ENCODE measurements at regions not wholly inside any gene's neighbourhood (a gene's known extent, or its start where the extent isn't known, plus 50 kb on each side); places are given as distances from the start of the nearest gene placed in this dataset.

GRCh38 chr2:183996825-183997793 is 601.2 kb upstream of the ZNF804A start:
- dilution Hi-C loops (cut with MboI; ENCODE audit: extremely low pct_ligation_motif_present, low sequenced_read_pairs) (no loop called here), intact Hi-C loops (cut with micrococcal nuclease) (no loop called here)
- H3K9ac ChIP-seq (replicated peaks; ENCODE audit: extremely low read depth, insufficient read depth, low read length): no peak overlapping the region
- POLR2A ChIA-PET: no interaction called here
- H3K27me3 ChIP-seq (ENCODE audit: control insufficient read depth in 2 of 2, insufficient read depth in 2 of 2, low read length in 2 of 2): no peaks in the 10 kb centered on the region
- no TSS peak for BruUV-seq (replicated peaks)
- H3K4me1 ChIP-seq (ENCODE audit: control insufficient read depth, extremely low read depth, insufficient read depth, low read length): no peaks in the 10 kb centered on the region
- H3K79me2 ChIP-seq (ENCODE audit: control insufficient read depth, insufficient read depth, low read length): no peaks in the 10 kb centered on the region
- no peak overlapping the region for H2AFZ ChIP-seq (ENCODE audit: low read depth, low read length)
- DNase-seq (ENCODE audit: low read depth, low spot score) (no peak), FAIRE-seq (no peak)
- peaks cover 4% of the 10 kb centered on the region for H3K9me3 ChIP-seq (replicated peaks; ENCODE audit: control insufficient read depth, insufficient read depth, low read length)
- H3K4me3 ChIP-seq (replicated peaks in 1 of 3; ENCODE audit: insufficient read depth in 1 of 3, low read depth in 1 of 3, low read length in 3 of 3): no peak overlapping the region
- H3K4me2 ChIP-seq (ENCODE audit: insufficient read depth, low read length): no peak overlapping the region
- TF ChIP-seq EZH2 (IDR thresholded peaks at IDR 0.05; ENCODE audit: borderline replicate concordance, low read depth, low read length, severe bottlenecking): no peak
- no peak for TF ChIP-seq JUN (IDR thresholded peaks at IDR 0.05; ENCODE audit: borderline replicate concordance, insufficient read depth, insufficient read length, low read depth)
- TF ChIP-seq GATA2 (IDR thresholded peaks at IDR 0.05; ENCODE audit: insufficient read depth, insufficient read length, low read depth, low read length): no peak
- TF ChIP-seq POLR2AphosphoS5 (IDR thresholded peaks at IDR 0.05; ENCODE audit: insufficient read depth, low read depth, low read length): no peak
- TF ChIP-seq, protein P1, sequence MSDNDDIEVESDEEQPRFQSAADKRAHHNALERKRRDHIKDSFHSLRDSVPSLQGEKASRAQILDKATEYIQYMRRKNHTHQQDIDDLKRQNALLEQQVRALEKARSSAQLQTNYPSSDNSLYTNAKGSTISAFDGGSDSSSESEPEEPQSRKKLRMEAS (IDR thresholded peaks at IDR 0.05; ENCODE audit: insufficient read depth, insufficient read length): no peak
- no peak for TF ChIP-seq POLR2A (IDR thresholded peaks at IDR 0.05; ENCODE audit: low read depth, low read length)
- no peak for TF ChIP-seq CTCF (IDR thresholded peaks at IDR 0.05; ENCODE audit: extremely low read depth in 1 of 2, insufficient read depth in 1 of 2, low read depth in 1 of 2, low read length in 2 of 2)
- no peak for TF ChIP-seq MYC (IDR thresholded peaks at IDR 0.05; ENCODE audit: low read depth, low read length)
- TF ChIP-seq FOS (IDR thresholded peaks at IDR 0.05; ENCODE audit: borderline replicate concordance, insufficient read depth, low read length): no peak
- CTCF ChIA-PET: no interaction called here
- H3K27ac ChIP-seq (ENCODE audit: insufficient read depth, low read depth, low read length): no peak overlapping the region
- H3K9me1 ChIP-seq (replicated peaks; ENCODE audit: control insufficient read depth, extremely low read depth, insufficient read depth, low read length): no peaks in the 10 kb centered on the region
- no peaks in the 10 kb centered on the region for H4K20me1 ChIP-seq (replicated peaks; ENCODE audit: control insufficient read depth, extremely low read depth, insufficient read depth, low read length)
- no peaks in the 10 kb centered on the region for H3K36me3 ChIP-seq (ENCODE audit: control insufficient read depth in 2 of 2, extremely low read depth in 1 of 2, insufficient read depth in 2 of 2, low read length in 2 of 2)

Data from endothelial cell of umbilical vein (primary cell).